ENCODE measurements at regions not wholly inside any gene's neighbourhood (a gene's known extent, or its start where the extent isn't known, plus 50 kb on each side); places are given as distances from the start of the nearest gene placed in this dataset.

DNA sequence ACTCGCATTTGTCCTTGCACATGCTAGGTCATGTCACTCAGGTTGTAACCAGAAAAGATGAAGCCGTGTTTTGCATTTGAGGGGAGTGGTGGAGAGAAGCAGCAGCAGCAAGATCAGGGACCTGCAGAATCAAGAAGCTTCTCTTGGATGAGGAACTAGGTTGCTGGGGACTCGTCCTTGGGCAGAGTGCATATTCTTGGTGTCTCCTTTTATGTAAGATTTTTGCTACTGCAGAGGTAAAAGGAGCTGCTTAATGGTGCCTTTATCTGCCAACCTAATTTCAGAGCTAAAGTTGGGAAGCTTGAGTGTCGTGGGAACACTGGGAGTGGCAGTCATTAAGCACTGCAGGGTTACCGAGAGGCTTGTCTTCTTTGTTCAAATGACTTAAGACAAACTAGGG is 236.5 kb downstream of the MAP2K4 start:
- TF ChIP-seq, protein P1, sequence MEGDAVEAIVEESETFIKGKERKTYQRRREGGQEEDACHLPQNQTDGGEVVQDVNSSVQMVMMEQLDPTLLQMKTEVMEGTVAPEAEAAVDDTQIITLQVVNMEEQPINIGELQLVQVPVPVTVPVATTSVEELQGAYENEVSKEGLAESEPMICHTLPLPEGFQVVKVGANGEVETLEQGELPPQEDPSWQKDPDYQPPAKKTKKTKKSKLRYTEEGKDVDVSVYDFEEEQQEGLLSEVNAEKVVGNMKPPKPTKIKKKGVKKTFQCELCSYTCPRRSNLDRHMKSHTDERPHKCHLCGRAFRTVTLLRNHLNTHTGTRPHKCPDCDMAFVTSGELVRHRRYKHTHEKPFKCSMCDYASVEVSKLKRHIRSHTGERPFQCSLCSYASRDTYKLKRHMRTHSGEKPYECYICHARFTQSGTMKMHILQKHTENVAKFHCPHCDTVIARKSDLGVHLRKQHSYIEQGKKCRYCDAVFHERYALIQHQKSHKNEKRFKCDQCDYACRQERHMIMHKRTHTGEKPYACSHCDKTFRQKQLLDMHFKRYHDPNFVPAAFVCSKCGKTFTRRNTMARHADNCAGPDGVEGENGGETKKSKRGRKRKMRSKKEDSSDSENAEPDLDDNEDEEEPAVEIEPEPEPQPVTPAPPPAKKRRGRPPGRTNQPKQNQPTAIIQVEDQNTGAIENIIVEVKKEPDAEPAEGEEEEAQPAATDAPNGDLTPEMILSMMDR (optimal IDR thresholded peaks at IDR 0.05 in 1 of 3, IDR thresholded peaks at IDR 0.05 in 1 of 3, conservative IDR thresholded peaks at IDR 0.05 in 1 of 3; ENCODE audit: extremely low read depth in 1 of 3, insufficient read depth in 2 of 3, low read length in 3 of 3), result no peak
- TF ChIP-seq EZH2 (IDR thresholded peaks at IDR 0.05; ENCODE audit: low read length), result no peak
